ENCODE measurements at regions not wholly inside any gene's neighbourhood (a gene's known extent, or its start where the extent isn't known, plus 50 kb on each side); places are given as distances from the start of the nearest gene placed in this dataset.

DNA sequence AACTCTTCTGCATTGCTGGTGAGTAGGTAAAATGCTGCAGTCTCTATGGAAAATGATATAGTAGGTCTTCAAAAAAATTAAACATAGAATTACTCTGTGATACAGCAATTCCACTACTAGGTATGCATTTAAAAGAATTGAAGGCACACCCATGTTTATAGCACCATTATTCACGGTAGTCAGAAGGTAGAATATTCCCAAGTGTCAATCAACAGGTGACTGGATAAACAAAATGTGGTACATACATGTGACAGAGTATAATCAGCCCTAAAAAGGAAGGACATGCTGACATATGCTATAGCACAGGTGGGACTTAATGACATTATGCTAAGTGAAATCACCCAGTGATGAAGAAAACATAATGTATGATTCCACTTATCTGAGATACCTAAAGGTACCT lies 123.3 kb downstream of the CCER1 start:
- TF ChIP-seq, protein P1, sequence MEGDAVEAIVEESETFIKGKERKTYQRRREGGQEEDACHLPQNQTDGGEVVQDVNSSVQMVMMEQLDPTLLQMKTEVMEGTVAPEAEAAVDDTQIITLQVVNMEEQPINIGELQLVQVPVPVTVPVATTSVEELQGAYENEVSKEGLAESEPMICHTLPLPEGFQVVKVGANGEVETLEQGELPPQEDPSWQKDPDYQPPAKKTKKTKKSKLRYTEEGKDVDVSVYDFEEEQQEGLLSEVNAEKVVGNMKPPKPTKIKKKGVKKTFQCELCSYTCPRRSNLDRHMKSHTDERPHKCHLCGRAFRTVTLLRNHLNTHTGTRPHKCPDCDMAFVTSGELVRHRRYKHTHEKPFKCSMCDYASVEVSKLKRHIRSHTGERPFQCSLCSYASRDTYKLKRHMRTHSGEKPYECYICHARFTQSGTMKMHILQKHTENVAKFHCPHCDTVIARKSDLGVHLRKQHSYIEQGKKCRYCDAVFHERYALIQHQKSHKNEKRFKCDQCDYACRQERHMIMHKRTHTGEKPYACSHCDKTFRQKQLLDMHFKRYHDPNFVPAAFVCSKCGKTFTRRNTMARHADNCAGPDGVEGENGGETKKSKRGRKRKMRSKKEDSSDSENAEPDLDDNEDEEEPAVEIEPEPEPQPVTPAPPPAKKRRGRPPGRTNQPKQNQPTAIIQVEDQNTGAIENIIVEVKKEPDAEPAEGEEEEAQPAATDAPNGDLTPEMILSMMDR (conservative IDR thresholded peaks at IDR 0.05): no peak
- no peak overlapping the region for H3K27ac ChIP-seq

DNA sequence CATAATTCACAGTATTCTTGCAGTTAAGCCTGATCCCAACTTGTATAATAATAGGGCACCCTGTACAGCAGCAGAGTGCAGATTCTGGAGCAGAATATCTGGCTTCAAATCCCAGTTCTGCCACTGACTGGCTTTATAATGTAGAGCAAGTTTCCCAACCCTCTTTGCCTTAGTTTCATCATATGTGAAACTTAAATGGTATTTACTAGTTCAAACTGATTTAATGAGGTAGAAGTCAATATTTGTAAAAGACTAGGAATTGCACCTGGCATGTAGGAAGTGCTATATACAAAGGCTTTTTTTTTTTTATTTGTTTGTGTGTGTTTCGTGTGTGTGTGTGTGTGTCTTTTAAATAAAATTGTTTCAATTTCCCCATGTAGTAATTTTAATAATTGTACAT lies 125.9 kb downstream of the CCER1 start:
- no peak overlapping the region for H3K27ac ChIP-seq
- TF ChIP-seq, protein P1 (conservative IDR thresholded peaks at IDR 0.05): no peak

DNA sequence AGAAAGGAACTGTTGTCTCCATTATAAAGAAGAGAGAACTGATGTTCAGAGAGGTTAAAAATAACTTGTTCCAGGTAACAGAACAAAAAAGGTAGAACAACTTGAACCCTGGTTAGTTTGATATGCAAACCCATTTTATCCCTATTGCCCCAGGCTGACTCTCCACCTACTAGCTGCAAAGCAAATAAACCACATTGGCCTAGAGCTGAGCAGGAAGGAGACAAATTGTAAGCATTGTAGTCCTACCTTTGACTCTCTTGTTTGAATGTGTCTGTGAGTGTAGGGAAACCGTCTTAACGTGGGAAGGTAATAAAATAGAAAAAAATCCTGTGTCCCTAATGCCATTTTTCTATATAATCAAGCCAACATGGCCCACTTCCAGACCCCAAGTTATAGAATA lies 126.4 kb downstream of the CCER1 start:
- TF ChIP-seq, protein P1 (conservative IDR thresholded peaks at IDR 0.05): no peak
- no peak overlapping the region for H3K27ac ChIP-seq

DNA sequence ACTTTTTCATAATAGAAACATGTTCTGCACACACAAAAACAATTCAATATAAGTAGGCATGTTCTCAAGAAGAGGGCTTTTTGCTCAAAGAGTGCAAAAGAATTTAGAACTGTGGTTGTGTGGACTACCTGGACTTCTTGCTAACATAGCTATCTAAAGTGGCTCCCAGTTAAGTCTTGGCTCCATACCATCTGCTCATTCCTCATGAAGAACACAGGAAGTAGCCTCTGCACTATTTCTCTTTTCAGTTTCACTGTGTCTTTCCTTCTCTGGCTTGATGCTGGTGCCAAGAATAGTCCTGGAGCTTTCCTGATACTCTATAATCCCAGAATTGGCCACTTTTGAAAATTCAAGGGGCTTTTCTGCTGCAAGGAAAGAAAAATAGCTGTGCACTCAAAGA lies 127.4 kb downstream of the CCER1 start:
- no peak overlapping the region for H3K27ac ChIP-seq
- TF ChIP-seq, protein P1 (conservative IDR thresholded peaks at IDR 0.05): no peak

DNA sequence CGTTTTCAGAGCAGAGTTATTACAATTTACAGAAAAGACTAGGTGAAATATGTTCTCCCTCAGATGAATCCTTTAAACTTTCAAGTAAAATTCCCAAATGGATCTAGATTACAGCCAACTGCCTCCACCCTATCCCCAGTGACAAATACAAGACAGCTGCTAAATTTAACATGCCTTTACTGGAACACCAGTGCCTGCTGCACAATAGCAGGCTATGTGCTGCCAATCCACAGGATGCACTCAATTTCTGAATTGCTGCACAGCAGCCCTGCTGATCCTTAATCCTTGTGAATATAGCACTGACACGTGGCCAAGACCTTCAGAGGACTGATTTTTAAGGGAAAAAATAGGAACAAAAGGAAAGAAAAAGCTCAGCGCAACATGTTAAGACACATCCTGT lies 128.9 kb downstream of the CCER1 start:
- TF ChIP-seq, protein P1 (conservative IDR thresholded peaks at IDR 0.05): no peak
- no peak overlapping the region for H3K27ac ChIP-seq

DNA sequence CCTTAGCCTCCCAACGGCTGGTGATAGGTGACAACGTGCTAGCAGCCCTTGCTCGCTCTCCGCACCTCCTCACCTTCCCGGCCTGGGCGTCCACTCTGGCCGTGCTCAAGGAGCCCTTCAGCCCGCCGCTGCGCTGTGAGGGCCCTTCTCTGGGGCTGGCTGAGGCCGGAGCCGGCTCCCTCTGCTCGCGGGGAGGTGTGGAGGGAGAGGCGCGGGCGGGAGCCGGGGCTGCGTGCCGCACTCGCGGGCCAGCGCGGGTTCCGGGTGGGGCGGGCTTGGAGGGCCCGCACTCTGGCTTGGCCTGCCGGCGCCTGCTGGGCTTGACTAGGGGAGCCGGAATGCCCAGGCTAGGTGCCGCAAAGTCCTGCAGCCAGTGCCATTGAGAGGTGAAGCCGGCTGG lies 131.1 kb downstream of the CCER1 start:
- TF ChIP-seq, protein P1 (conservative IDR thresholded peaks at IDR 0.05): no peak
- H3K27ac ChIP-seq: no peak overlapping the region

DNA sequence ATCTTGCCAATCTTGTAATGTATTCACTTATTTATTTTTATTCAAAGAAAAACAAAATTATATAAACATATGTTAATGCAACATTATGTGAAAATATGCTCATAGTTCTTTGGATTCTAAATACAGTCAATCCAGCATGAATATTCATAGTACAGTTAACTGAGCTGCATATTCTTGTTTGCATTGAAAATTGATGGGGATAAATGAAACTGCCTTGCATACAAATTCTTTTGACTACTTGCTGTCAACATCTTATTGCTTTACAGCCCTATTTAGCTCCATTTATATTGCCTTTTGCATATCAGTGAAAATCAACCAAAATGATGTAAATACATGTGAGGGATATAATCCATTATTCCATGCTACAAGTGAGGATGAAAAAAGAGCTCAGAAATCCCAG lies 135.3 kb downstream of the CCER1 start:
- H3K27ac ChIP-seq: no peak overlapping the region
- TF ChIP-seq, protein P1 (conservative IDR thresholded peaks at IDR 0.05): no peak

Measured in VCaP (cell line).